Thyroid gland (tissue), 4 donors: ENCODE measurements at regions not wholly inside any gene's neighbourhood (a gene's known extent, or its start where the extent isn't known, plus 50 kb on each side); places are given as distances from the start of the nearest gene placed in this dataset.

ENCODE experiments used
- CTCF ChIP-seq, 6 experiments: fragments of 200-600 bp in 3 of 6; fragments of 450-650 bp in 3 of 6; sonication (generic) in 3 of 6; IDR thresholded peaks; one replicate each; pipeline ENCODE4 v1.5.1; 2016 to 2019; ENCODE audit warnings: antibody characterized with exemption in 6 of 6, mild to moderate bottlenecking in 2 of 6, inconsistent platforms in 1 of 6, moderate library complexity in 1 of 6
- POLR2A ChIP-seq, 2 donors: fragments of 450-650 bp; IDR thresholded peaks; one replicate each; pipeline ENCODE4 v1.6.1; 2017; ENCODE audit warnings: antibody characterized with exemption in 2 of 2, mild to moderate bottlenecking in 2 of 2, moderate library complexity in 1 of 2

- TF ChIP-seq CTCF (IDR thresholded peaks at IDR 0.05) (no peak), POLR2A (IDR thresholded peaks at IDR 0.05) (no peak)
These were observed 480.2 kb downstream of the SMARCA1 start for GRCh38 chrX:129043138-129043537.
